ENCODE measurements at regions not wholly inside any gene's neighbourhood (a gene's known extent, or its start where the extent isn't known, plus 50 kb on each side); places are given as distances from the start of the nearest gene placed in this dataset.
A peak's percentile ranks its signal among the peaks of the same experiment; 100 is the strongest.

DNA sequence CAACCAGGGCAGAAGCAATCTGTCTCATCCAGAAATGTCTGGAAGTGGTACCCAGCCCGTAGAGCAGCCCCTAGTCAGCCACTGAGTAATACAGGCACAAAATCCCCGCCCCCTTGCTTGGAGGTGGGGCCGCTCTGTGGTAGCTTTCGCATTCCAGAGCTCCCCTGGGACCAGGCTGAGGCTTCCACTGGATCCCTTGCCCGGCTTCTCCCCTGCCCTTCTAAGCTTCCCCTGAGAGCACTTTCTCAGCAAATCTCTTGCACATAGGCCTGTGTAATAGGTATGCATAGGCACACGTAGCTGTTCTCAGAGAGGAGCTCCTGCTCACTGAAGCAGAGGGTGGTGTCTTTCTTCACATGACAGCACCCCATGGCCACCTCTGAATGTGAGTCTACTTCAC is 144.2 kb downstream of the BMS1 start:
- Mint-ChIP-seq H3K9me3 (peaks cover 1 to 11% (median 9%) of the 10 kb centered on the region in 3 donors), H3K27me3 (peaks cover 4% of the 10 kb centered on the region), H3K4me3 (no peak overlapping the region), H3K36me3 (no peaks in the 10 kb centered on the region), H3K4me1 (no peaks in the 10 kb centered on the region), H3K27ac (no peak overlapping the region)

DNA sequence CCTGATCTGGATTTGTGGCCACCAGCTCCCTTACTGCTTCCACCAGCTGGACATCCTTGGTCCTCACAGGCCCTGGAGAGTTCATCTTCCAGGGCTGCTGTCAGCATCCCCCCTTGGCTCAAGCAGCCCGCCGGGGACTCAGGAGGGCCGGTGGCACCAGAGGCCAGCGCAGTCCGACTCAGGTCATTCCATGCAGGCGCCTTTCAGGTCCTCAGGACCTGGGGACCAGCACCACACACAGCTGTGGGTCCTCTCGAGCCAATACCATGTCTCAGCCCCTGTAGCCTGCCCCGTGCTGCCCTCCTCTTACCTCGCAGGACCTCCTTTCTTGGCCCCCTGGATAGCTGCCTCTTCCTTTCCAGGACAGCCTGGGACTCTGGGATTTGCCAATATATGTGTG is 145.5 kb downstream of the BMS1 start:
- Mint-ChIP-seq H3K9me3 (peaks cover under 1 to 6% (median 4%) of the 10 kb centered on the region in 3 donors), H3K36me3 (no peaks in the 10 kb centered on the region), H3K4me3 (no peak overlapping the region), H3K27ac (no peak overlapping the region), H3K27me3 (peaks cover 9% of the 10 kb centered on the region), H3K4me1 (peaks cover 0 to 2% (median 0%) of the 10 kb centered on the region in 3 donors)

DNA sequence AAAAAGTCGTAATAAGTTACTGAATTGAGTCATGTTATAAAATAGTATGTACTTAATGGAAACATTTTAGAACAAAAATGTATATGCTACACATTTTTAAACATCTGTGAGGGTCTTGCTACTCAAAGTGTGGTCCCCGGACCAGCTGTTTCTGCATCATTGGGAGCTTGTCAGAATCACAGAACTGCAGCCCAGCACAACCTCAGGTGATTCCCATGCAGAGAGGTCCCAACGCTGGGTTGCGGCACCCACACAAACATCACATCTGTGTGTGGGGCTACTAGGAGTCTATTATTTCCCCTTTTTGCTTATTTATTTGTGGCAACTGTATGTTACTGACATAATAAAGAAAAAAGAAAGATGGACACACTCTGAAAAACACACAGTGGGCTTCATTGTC is 146.6 kb downstream of the BMS1 start:
- Mint-ChIP-seq H3K27ac (no peak overlapping the region), H3K36me3 (no peaks in the 10 kb centered on the region), H3K27me3 (peaks cover 18% of the 10 kb centered on the region), H3K4me3 (no peak overlapping the region), H3K4me1 (peaks cover 0 to 7% (median 2%) of the 10 kb centered on the region in 3 donors), H3K9me3 (peaks cover 0 to 3% (median 0%) of the 10 kb centered on the region in 3 donors)

DNA sequence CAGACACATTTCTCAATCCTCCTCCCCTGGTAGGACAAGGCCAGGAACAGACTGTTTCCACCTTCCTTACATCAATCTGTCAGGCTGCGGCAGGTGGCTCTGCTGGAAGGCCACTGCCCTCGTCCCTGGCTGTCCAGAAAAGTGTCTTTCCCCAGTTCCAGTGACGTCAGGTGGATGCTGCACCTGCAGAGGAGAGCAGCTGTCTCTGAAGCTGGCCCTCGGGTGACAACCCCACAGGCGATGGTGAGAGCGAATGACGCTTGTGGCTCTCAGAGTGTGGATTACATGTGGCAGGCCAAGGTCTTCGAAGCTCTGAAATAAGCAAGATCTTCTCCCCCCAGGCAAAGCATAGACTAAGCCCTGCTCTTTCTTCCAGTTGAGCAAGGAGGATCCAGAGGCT is 146.9 kb upstream of the RET start:
- Mint-ChIP-seq H3K4me3 (no peak overlapping the region), H3K27ac (no peak overlapping the region), H3K9me3 (peaks cover 0 to 3% (median 0%) of the 10 kb centered on the region in 3 donors), H3K36me3 (no peaks in the 10 kb centered on the region), H3K4me1 (peaks cover 0 to 7% (median 2%) of the 10 kb centered on the region in 3 donors), H3K27me3 (peaks cover 23% of the 10 kb centered on the region)

DNA sequence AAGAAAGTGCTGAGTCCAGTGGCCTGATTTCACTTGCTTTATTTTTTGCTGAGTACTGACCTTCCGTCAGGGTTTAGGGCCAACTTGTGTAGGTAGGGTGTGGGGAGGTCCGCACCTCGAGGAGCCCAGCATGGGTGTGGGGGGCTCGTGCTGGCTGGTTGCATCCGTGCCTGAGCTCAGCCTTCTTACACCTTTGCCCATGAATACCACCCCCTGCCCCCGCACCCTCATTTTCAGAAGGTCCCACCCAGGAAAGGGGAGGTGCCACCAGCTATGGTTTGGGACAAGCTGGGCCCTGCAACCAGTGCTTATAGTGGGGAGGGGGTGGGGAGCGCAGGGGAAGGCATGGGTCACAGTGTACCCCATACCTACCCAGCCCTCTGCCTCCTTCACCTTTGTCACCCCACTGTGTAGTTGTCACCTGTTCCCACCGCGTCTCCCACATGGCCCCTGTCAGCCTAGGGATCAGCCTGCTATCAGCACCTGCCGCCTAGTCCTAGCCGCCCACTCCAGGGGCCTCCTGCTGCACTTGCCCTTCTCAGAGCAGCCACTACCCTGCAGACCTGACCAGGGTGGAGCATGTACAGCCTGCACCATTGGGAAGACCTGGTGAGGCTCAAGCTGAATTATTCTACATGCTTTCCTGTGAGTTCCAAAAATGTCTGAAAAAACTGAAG is 146.2 kb upstream of the RET start:
- H3K9me3 Mint-ChIP-seq: peaks cover 0 to 3% (median 0%) of the 10 kb centered on the region in 3 donors
- H3K4me3 Mint-ChIP-seq: no peak overlapping the region
- peaks cover 24% of the 10 kb centered on the region for H3K27me3 Mint-ChIP-seq
- H3K36me3 Mint-ChIP-seq: no peaks in the 10 kb centered on the region
- peaks cover 0 to 7% (median 2%) of the 10 kb centered on the region in 3 donors for H3K4me1 Mint-ChIP-seq
- H3K27ac Mint-ChIP-seq: no peak overlapping the region

DNA sequence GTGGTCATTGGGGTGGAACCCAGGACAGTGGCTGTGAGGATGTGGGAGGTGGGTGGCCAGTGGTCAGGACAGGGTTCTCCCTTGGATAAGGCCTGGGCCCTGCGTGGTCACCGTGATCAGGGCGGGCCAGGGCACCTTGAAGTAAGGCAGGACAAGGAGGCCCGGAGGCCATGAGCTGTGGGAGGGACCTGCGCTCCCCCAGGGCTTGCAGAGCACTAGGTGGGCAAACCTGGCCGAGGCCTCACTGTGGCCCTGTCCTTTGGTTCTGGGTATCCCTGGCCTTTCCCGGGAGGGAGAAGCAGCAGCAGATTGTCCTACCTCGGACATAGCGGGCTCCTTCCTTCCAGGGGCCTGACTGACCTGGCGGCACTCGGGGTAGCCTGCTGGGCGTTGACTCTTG is 144.8 kb upstream of the RET start:
- Mint-ChIP-seq H3K36me3 (no peaks in the 10 kb centered on the region), H3K27ac (no peak overlapping the region), H3K27me3 (peaks cover 27% of the 10 kb centered on the region), H3K4me3 (no peak overlapping the region), H3K9me3 (peaks cover 0 to 1% (median 0%) of the 10 kb centered on the region in 3 donors), H3K4me1 (peaks cover 0 to 7% (median 2%) of the 10 kb centered on the region in 3 donors)

DNA sequence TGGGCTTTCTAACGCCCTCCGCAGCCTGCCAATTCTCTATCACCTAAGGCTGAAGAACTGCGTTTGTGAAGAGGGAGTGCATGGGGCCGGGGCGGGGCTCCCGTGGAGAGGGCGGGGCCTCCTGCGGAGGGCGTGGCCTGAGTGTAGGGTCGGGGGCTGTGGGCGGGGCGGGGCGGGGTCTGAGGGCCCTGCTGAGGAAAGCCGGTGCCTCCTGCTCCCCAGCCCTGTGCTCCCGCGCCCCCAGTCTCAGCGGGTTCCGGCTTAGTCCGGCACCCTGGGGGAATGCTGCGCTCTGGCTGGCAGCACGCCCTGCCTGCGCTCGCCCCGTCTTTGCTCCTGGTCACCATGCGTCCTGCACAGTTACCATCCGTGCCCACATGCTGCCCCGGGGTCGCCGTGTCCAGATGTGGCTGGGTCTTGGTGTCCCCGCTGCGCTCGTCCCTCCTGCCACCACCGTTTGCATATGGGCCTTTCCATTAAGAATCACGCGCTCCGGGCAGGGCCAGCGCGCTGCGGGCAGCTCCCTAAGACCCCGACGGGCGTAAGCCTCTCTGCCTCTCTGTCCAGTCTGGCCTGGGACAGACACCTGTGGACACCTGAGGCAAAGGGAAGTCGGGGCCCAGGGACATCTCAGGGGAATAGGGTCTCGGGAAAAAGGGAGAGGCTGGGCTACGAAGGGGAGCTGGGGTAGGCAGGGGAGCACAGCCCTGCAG is 144.0 kb upstream of the RET start:
- Mint-ChIP-seq H3K27ac (no peak overlapping the region), H3K36me3 (no peaks in the 10 kb centered on the region), H3K4me3 (peak overlapping the region in 2 of 4 donors; percentile 57 to 88), H3K4me1 (peaks cover 0 to 7% (median 2%) of the 10 kb centered on the region in 3 donors), H3K9me3 (peaks cover 0 to 2% (median 1%) of the 10 kb centered on the region in 3 donors), H3K27me3 (peaks cover 25% of the 10 kb centered on the region)

DNA sequence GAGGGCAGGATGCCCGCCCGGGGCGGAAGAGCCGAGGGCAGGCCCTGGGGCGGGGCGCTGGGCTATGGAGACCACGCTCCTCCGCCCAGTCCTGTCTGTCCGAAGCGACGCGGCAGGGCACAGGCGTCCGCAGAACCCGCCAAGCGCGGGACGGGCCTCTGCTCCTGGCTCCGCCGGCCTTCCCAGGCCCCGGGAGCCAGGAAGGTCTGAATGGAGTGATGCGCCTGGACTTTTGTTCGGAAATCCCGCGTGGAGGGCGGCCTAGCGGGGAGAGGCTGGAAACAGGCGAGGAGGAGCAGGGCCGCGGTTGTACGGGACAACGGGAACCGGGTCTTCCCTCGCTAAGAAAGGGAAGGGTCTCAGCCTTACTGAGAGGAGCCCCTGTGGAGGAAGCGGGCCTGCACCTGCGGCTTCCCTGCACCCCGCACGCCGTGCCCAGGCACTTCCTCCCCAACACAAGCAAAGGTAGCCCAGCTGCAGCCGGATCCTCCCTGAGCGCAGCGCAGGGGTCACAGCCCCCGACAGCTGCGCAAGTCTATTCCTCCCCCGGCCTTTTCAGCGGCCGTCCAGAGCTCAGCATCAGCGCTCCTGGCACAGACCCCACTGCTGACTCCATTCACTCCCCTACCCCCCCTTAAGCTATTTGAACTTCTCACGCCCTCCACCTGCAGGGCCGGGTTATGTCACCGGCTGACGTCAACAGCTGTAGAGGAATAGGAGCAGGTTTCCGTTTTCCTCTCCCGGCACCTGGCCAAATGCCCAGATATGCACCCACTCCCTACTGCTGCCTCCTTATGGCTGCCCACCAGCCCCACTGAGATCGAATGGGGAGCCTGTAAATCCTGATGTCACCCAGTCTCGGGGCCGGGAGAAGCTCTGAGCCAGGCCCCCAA is 143.2 kb upstream of the RET start:
- Mint-ChIP-seq H3K9me3 (peaks cover 0 to 2% (median 1%) of the 10 kb centered on the region in 3 donors), H3K4me3 (peak overlapping the region in 3 of 4 donors; percentile 57 to 76 (median 74)), H3K27ac (no peak overlapping the region), H3K36me3 (no peaks in the 10 kb centered on the region), H3K4me1 (peaks cover 0 to 7% (median 2%) of the 10 kb centered on the region in 3 donors), H3K27me3 (peaks cover 25% of the 10 kb centered on the region)

DNA sequence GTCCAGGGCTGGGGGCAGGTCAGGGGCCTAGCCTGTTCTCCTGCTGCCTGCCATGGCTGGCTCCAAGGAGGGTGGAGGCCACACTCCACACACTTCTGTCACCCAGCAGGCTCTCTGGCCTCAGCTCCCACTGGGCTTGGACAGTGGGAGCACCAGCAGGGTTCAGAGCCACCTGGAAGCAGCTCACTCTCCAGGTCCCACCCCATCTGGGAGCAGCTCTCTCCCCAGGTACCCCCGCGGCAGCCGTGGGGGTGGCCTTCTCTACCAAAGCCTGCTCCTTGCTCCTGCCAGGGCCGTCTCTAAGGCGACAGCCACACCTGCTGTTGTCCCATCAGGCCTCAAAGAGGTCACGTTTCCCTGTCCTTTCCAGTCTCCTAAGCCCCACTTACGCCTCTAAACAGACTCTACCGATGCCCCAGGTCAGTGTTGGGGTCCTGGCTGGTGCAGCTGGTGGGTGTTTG is 142.5 kb upstream of the RET start:
- no peak overlapping the region for H3K27ac Mint-ChIP-seq
- no peaks in the 10 kb centered on the region for H3K36me3 Mint-ChIP-seq
- H3K27me3 Mint-ChIP-seq: peaks cover 25% of the 10 kb centered on the region
- peaks cover 0 to 7% (median 2%) of the 10 kb centered on the region in 3 donors for H3K4me1 Mint-ChIP-seq
- peak overlapping the region in 1 of 4 donors; percentile 68 for H3K4me3 Mint-ChIP-seq
- H3K9me3 Mint-ChIP-seq: peaks cover 0 to 2% (median 1%) of the 10 kb centered on the region in 3 donors

DNA sequence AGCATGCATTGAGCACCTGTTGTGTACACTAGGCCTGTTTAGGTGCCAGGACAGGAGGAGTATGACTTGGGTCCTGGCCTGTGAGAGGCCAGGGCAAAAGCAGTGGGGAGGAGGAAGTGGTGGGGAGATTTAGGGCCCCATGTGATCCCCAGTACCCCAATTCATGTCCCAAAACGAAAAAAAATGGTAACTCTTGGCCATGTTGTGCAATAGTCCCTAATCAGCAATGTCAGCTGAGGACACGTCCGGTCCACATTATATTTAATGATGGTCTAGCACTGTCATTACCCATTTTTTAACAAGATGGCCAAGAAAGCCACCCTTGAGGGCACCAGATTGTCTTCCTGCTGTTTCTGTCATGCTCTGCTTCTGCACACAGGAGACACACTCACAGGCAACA is 142.0 kb upstream of the RET start:
- Mint-ChIP-seq H3K36me3 (no peaks in the 10 kb centered on the region), H3K4me3 (peak overlapping the region in 1 of 4 donors; percentile 68), H3K27ac (no peak overlapping the region), H3K9me3 (peaks cover 0 to 2% (median 1%) of the 10 kb centered on the region in 3 donors), H3K4me1 (peaks cover 0 to 7% (median 2%) of the 10 kb centered on the region in 3 donors), H3K27me3 (peaks cover 27% of the 10 kb centered on the region)

DNA sequence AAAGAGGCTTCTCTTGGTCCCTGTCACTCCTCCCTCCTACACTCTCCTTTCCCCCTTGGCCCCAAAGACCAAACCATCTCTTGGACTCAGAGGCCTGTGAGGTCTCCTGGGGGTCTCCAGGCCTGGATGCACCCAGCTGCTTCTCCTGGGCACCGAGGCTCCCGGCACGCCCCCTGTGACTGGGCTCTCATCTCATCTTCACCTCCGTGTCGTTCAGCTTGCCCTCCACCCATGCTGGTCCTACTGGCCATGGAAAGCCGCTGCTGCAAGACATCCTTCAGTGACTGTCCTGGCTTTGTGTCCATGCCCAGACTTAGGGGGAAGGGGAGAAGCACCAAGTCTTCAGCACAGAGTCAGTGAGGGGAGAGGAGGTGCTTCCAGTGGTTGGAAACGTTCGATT is 141.4 kb upstream of the RET start:
- H3K4me1 Mint-ChIP-seq: peaks cover 0 to 7% (median 2%) of the 10 kb centered on the region in 3 donors
- peaks cover 0 to 2% (median 1%) of the 10 kb centered on the region in 3 donors for H3K9me3 Mint-ChIP-seq
- H3K36me3 Mint-ChIP-seq: no peaks in the 10 kb centered on the region
- H3K27me3 Mint-ChIP-seq: peaks cover 27% of the 10 kb centered on the region
- peak overlapping the region in 1 of 4 donors; percentile 61 for H3K4me3 Mint-ChIP-seq
- no peak overlapping the region for H3K27ac Mint-ChIP-seq

DNA sequence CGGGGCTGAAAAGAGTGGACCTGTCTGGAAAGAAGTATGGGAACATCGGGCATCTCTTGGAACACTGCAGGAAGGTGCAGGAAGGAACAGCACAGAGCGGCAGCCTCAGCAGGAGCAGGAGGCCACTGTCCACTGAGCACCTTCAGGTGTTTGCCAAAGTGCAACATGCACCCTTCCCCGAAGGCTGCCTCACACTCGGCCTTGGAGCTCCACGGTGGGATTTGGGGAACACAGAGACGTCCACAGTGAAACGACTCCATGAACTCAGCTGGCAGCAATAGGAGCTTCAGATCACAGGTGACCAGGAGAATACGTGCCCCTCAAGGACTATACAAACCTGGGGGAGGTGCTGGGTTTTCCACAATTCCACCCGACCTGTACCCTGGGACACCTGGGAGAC is 140.3 kb upstream of the RET start:
- Mint-ChIP-seq H3K27ac (no peak overlapping the region), H3K27me3 (peaks cover 27% of the 10 kb centered on the region)

DNA sequence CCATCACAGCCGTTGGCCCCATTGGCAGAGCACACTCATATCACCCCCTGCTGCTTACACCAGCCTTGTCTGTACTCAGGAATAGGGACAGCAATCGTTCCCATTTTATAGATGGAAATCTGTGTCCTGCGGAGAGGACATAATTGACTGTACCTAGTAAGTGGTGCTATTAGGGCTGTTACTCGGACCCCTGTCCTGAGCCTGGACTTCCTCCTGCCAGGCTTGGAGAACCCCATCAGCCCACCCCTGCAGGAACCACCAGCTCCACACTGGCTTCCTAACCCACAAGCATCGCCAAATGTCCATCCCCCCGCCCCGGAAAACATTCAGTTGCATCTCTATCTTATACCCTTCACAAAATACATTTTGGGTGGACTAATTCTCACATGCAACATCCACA is 139.8 kb upstream of the RET start:
- Mint-ChIP-seq H3K27me3 (peaks cover 25% of the 10 kb centered on the region), H3K4me3 (no peak overlapping the region), H3K36me3 (no peaks in the 10 kb centered on the region), H3K9me3 (peaks cover 0 to 2% (median 1%) of the 10 kb centered on the region in 3 donors), H3K27ac (no peak overlapping the region), H3K4me1 (peaks cover 0 to 7% (median 2%) of the 10 kb centered on the region in 3 donors)

More for the DNA sequence above, 140.3 kb upstream of the RET start:
- Mint-ChIP-seq H3K4me1 (peaks cover 0 to 7% (median 2%) of the 10 kb centered on the region in 3 donors), H3K36me3 (no peaks in the 10 kb centered on the region), H3K4me3 (no peak overlapping the region), H3K9me3 (peaks cover 0 to 2% (median 1%) of the 10 kb centered on the region in 3 donors)

DNA sequence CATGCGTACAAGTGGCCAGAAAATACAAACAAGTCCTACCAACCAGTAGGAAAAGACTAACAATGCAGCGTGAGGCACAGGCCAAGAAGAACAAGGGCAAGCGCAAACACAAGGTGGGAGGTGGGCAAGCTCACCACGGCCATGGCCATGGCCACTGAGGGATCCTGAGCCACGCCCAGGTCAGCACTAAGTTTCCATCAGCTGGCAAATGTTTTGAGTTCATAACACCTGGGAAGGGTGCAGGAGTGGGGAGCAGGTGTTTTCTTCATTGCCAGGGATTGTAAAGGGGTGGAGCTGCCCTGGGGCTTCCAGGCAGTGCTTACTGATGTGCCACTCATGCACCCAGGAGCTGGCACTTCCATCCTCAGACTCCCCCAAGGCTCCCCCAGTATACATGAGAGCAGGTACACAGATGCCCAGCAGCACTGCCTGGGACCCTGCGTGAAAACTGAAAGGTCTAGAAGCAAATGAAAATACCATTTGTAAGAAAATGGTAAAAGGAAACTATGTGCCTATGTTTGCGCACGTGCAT is 139.2 kb upstream of the RET start:
- no peak overlapping the region for H3K27ac Mint-ChIP-seq
- H3K36me3 Mint-ChIP-seq: no peaks in the 10 kb centered on the region
- peaks cover 0 to 2% (median 1%) of the 10 kb centered on the region in 3 donors for H3K9me3 Mint-ChIP-seq
- peaks cover 26% of the 10 kb centered on the region for H3K27me3 Mint-ChIP-seq
- peaks cover 0 to 7% (median 2%) of the 10 kb centered on the region in 3 donors for H3K4me1 Mint-ChIP-seq
- no peak overlapping the region for H3K4me3 Mint-ChIP-seq
